MM.1S (cell line): ENCODE measurements at regions not wholly inside any gene's neighbourhood (a gene's known extent, or its start where the extent isn't known, plus 50 kb on each side); places are given as distances from the start of the nearest gene placed in this dataset.

Experiments used
- EZH2 ChIP-seq: fragments of 300-600 bp; sonication (generic); optimal IDR thresholded peaks from 2 replicates; pipeline ENCODE3; 2017; ENCODE audit warnings: low read depth, mild to moderate bottlenecking, antibody characterized with exemption, low read length, mixed read lengths
- EZH2phosphoT487 ChIP-seq: fragments of 300-600 bp; sonication (generic); IDR thresholded peaks from 2 replicates; pipeline ENCODE4 v1.6.1; 2018; ENCODE audit warnings: antibody characterized with exemption, low read length
- TF ChIP-seq, protein P1 (sequence below): fragments of 300-600 bp; sonication (generic); IDR thresholded peaks from 2 replicates; pipeline ENCODE4 v1.5.1; 2016; ENCODE audit warnings: antibody characterized with exemption, low read length, mixed read lengths

DNA sequence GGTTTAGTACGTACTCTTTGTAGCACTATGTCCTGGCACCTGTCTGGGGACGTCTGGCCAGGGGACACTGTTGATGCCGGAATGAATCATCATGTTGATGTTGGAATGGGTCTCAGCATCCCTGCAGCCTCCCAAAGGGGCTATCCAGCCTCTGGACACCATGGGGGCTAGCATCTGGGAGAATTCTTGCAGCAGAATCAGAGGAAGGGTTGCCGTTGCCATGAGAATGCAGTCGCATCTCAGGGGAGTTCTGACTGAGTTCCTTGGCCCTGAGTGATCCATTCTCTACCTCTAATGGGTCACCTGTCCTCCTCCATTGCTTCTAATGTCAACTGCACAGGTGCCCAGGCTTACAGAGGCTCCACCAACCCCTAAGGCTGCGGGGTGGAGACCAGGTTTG lies 129.1 kb downstream of the UQCRFS1 start:
- TF ChIP-seq, protein P1, sequence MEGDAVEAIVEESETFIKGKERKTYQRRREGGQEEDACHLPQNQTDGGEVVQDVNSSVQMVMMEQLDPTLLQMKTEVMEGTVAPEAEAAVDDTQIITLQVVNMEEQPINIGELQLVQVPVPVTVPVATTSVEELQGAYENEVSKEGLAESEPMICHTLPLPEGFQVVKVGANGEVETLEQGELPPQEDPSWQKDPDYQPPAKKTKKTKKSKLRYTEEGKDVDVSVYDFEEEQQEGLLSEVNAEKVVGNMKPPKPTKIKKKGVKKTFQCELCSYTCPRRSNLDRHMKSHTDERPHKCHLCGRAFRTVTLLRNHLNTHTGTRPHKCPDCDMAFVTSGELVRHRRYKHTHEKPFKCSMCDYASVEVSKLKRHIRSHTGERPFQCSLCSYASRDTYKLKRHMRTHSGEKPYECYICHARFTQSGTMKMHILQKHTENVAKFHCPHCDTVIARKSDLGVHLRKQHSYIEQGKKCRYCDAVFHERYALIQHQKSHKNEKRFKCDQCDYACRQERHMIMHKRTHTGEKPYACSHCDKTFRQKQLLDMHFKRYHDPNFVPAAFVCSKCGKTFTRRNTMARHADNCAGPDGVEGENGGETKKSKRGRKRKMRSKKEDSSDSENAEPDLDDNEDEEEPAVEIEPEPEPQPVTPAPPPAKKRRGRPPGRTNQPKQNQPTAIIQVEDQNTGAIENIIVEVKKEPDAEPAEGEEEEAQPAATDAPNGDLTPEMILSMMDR: no peak
- TF ChIP-seq EZH2: no peak
- no peak for TF ChIP-seq EZH2phosphoT487
